HEK293T (cell line): ENCODE measurements at regions not wholly inside any gene's neighbourhood (a gene's known extent, or its start where the extent isn't known, plus 50 kb on each side); places are given as distances from the start of the nearest gene placed in this dataset.

Source experiments
- CTCF ChIA-PET: fragments of 350-600 bp; formaldehyde crosslinking; extraction: SDS; loops from one replicate; lab custom pipeline; 2021; ENCODE audit warnings: antibody characterized with exemption, inconsistent platforms; lab: Yijun Ruan, JAX
- POLR2A ChIA-PET: fragments of 350-600 bp; formaldehyde crosslinking; extraction: SDS; loops from one replicate; lab custom pipeline; 2020; ENCODE audit warnings: antibody characterized with exemption, inconsistent platforms; lab: Yijun Ruan, JAX
- DNase-seq: peaks from one replicate; pipeline ENCODE4 v3.0.0; 2012; ENCODE audit warnings: mixed read lengths; ENCODE audit errors: extremely low spot score
- ARNT ChIP-seq: fragments of 450-650 bp; IDR thresholded peaks from 2 replicates; pipeline ENCODE4 v1.6.1; 2017; ENCODE audit warnings: mild to moderate bottlenecking
- BHLHE40 ChIP-seq: fragments of 450-650 bp; IDR thresholded peaks from 2 replicates; pipeline ENCODE4 v1.6.1; 2016; ENCODE audit warnings: mild to moderate bottlenecking, moderate library complexity, borderline replicate concordance
- CTBP1 ChIP-seq: fragments of 450-650 bp; IDR thresholded peaks from 2 replicates; pipeline ENCODE4 v1.6.1; 2016; ENCODE audit warnings: borderline replicate concordance
- ELF4 ChIP-seq: fragments of 450-650 bp; IDR thresholded peaks from 2 replicates; pipeline ENCODE4 v1.6.1; 2017; ENCODE audit warnings: antibody characterized with exemption
- FOXA1 ChIP-seq: fragments of 450-650 bp; IDR thresholded peaks from 2 replicates; pipeline ENCODE4 v1.6.1; 2016; ENCODE audit warnings: mild to moderate bottlenecking
- FOXK2 ChIP-seq: fragments of 450-650 bp; IDR thresholded peaks from 2 replicates; pipeline ENCODE4 v1.6.1; 2016; ENCODE audit warnings: mild to moderate bottlenecking
- FOXM1 ChIP-seq: fragments of 450-650 bp; IDR thresholded peaks from 2 replicates; pipeline ENCODE4 v1.6.1; 2017; ENCODE audit warnings: mild to moderate bottlenecking, borderline replicate concordance
- L3MBTL2 ChIP-seq: fragments of 450-650 bp; conservative IDR thresholded peaks from 2 replicates; pipeline ENCODE4 v1.6.1; 2016; ENCODE audit warnings: mild to moderate bottlenecking
- LEF1 ChIP-seq: fragments of 450-650 bp; IDR thresholded peaks from 2 replicates; pipeline ENCODE4 v1.6.1; 2017; ENCODE audit warnings: mild to moderate bottlenecking, borderline replicate concordance
- NFRKB ChIP-seq: fragments of 450-650 bp; IDR thresholded peaks from 2 replicates; pipeline ENCODE4 v1.6.1; 2016; ENCODE audit warnings: mild to moderate bottlenecking, moderate library complexity
- SP1 ChIP-seq: fragments of 450-650 bp; IDR thresholded peaks from 2 replicates; pipeline ENCODE4 v1.6.1; 2017
- SUZ12 ChIP-seq: fragments of 450-650 bp; IDR thresholded peaks from 2 replicates; pipeline ENCODE4 v1.6.1; 2016; ENCODE audit warnings: mild to moderate bottlenecking
- TARDBP ChIP-seq: fragments of 450-650 bp; IDR thresholded peaks from 2 replicates; pipeline ENCODE4 v1.6.1; 2016
- ZNF384 ChIP-seq: fragments of 450-650 bp; IDR thresholded peaks from 2 replicates; pipeline ENCODE4 v1.6.1; 2016
- TF ChIP-seq, protein P1 (sequence below): fragments of 450-650 bp; IDR thresholded peaks from 2 replicates; pipeline ENCODE4 v1.6.1; 2016

GRCh38 chr11:15577519-15577918 is 462.8 kb downstream of the INSC start:
- DNase-seq: no peak
- CTCF ChIA-PET: no interaction called here
- TF ChIP-seq FOXM1: no peak
- TF ChIP-seq FOXK2: no peak
- TF ChIP-seq L3MBTL2: no peak
- TF ChIP-seq BHLHE40: no peak
- no peak for TF ChIP-seq TARDBP
- TF ChIP-seq FOXA1: no peak
- no peak for TF ChIP-seq ARNT
- TF ChIP-seq SP1: no peak
- no peak for TF ChIP-seq ZNF384
- POLR2A ChIA-PET: no interaction called here

DNA sequence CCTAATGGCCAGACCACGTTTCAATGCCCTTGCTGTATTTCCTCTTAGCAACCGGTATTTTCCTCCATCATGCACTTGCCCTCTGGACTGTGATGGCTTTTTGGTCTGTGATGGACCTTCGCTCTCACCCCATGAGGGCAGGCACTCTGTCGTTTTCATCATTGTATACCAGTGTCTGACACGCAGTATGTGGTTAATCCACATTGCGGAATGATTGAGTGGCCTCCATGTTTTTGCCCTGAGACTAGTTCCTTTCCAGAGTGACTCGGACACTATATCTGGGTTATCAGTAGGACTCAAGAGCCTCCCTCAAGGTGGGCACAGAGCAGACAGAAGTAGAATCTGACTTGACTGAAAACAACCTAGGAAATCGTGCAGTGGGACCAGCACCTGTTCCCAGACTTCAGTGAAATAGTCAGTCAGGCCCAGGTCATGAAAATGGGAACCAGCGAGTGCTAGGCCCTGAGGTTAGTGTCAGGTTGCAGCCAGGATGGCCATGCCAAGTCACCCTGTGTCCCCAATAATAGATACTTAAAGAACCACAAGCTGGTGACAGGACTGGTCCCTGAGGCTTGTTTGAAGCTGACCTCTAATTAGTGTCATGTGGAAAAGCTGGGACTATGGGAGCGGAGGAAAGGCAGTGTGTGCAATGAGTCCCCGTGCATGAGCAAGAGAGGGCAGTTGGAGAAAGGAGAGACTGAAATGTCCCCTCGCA is 464.7 kb downstream of the INSC start:
- CTCF ChIA-PET: no interaction called here
- POLR2A ChIA-PET: no interaction called here
- no peak for DNase-seq
- TF ChIP-seq L3MBTL2: no peak
- no peak for TF ChIP-seq ELF4
- no peak for TF ChIP-seq LEF1
- no peak for TF ChIP-seq FOXM1
- no peak for TF ChIP-seq CTBP1
- TF ChIP-seq SP1: no peak
- no peak for TF ChIP-seq ARNT
- TF ChIP-seq NFRKB: no peak

DNA sequence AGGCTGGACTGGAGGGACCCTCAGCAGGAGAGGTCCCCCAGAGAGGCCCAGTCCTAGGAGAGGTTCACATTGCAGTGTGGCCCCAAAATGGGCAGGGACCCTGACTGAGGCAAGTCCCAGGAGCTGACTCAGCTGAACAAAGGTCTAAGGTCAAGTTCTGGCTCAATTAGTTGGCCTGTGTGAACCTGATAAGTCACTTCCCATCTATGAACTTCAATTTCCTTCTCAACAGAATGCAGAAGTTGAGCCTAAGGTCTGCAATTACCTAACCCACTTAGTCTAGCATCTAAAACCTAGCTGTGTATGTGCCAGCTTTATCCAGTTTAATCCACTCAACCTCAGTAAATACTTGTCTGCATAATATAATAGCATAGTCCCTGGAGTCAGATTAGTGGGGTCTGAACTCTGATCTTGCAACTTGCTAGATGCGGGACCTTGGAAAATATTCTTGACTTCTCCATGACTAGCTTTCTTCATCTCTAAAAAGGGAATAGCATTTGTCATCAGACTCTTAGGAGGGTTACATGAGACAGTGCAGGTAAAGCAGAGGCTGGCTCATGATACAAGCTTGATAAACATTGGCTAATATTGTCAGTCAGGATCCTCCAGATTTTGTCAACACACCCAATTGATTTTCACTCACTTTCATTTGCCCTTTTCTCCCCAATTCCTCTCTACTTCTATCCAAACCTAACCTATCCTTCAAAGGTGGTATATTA is 465.5 kb downstream of the INSC start:
- TF ChIP-seq FOXA1 (no peak), SUZ12 (no peak), L3MBTL2 (no peak), ARNT (no peak), SP1 (no peak), CTBP1 (no peak), FOXK2 (no peak)
- ChIA-PET CTCF (no interaction called here), POLR2A (no interaction called here)
- DNase-seq: no peak

DNA sequence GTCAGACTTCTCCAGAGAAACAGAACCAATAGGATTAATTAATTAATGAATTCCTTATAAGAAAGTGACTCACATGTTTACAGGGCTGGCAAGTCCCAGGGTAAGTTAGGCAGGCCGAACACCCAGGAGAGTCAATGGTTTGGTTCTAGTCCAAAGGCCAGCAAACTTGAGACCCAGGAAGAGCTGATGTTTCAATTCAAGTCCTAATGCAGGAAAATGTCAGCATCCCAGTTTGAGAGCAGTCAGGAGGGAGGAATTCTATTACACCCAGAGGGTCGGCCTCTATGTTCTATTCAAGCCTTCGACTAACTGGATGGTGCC is 466.0 kb downstream of the INSC start:
- CTCF ChIA-PET: no interaction called here
- POLR2A ChIA-PET: no interaction called here
- TF ChIP-seq NFRKB (no peak), FOXK2 (no peak), SUZ12 (no peak), FOXA1 (no peak), ELF4 (no peak), ARNT (no peak)
- no peak for DNase-seq

GRCh38 chr11:15584158-15584557 is 469.4 kb downstream of the INSC start:
- POLR2A ChIA-PET: no interaction called here

GRCh38 chr11:15585602-15586331 is 471.0 kb downstream of the INSC start:
- POLR2A ChIA-PET: no interaction called here
- DNase-seq: no peak
- TF ChIP-seq FOXA1 (no peak), FOXK2 (no peak), ZNF384 (no peak), LEF1 (no peak), FOXM1 (no peak), SP1 (no peak), CTBP1 (no peak), ARNT (no peak), SUZ12 (no peak)
- TF ChIP-seq, protein P1, sequence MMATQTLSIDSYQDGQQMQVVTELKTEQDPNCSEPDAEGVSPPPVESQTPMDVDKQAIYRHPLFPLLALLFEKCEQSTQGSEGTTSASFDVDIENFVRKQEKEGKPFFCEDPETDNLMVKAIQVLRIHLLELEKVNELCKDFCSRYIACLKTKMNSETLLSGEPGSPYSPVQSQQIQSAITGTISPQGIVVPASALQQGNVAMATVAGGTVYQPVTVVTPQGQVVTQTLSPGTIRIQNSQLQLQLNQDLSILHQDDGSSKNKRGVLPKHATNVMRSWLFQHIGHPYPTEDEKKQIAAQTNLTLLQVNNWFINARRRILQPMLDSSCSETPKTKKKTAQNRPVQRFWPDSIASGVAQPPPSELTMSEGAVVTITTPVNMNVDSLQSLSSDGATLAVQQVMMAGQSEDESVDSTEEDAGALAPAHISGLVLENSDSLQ: no peak
- CTCF ChIA-PET: no interaction called here

More at GRCh38 chr11:15584158-15584557, 469.4 kb downstream of the INSC start:
- CTCF ChIA-PET: no interaction called here
- no peak for DNase-seq
- TF ChIP-seq CTBP1 (no peak), FOXM1 (no peak), SUZ12 (no peak), TARDBP (no peak), LEF1 (no peak), FOXK2 (no peak), ARNT (no peak), ZNF384 (no peak)
- TF ChIP-seq, protein P1: no peak

DNA sequence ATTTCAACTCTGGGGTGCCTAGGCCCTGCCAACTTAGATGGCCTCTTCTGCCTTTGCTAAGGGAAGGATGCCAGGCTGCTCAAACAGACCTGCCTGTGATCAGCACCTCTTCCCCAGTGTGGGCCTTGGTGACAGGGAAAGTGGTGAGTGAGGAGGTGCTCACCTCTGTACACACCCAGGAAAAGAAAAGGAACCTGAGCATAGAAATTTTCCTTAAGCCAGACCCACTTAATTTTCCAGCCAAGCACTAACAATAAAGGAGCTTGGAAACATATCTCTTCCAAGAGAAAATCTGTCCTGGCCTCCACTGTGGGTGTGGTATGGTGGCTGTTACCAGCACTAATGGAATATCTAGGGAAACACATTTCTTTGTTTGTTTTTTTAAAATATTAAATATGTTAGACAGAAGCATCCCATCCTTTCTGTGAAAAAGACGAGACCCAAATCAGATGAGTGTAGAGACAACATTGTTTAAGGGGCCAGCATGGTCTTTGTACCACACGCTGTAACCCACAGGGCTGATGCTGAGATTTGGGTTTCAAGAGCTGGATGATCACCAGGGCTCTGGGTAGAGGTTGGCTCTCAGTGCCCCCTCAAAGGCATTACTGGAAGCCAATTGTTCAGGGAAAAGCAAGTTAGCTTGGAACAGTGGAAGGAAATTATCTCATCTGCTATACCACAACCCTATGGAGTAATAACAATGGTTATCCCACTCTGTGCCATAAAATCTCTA is 472.2 kb downstream of the INSC start:
- POLR2A ChIA-PET: no interaction called here
- DNase-seq: no peak
- CTCF ChIA-PET: no interaction called here
- no peak for TF ChIP-seq ZNF384
- no peak for TF ChIP-seq BHLHE40
